Activated naive CD4-positive, alpha-beta T cell treated with anti-CD3 and anti-CD28 coated beads, Interleukin-2, amount 10 ng/mL, durations not matched to agents 7 days and 5 days (primary cell): ENCODE measurements at regions not wholly inside any gene's neighbourhood (a gene's known extent, or its start where the extent isn't known, plus 50 kb on each side); places are given as distances from the start of the nearest gene placed in this dataset.

Experiments used
- CTCF ChIA-PET: fragments of 350-600 bp; sonication (Branson Sonifier 250); formaldehyde crosslinking; loops from one replicate; lab custom pipeline; 2021; ENCODE audit warnings: antibody characterized with exemption; lab: Charles Lee
- DNase-seq: peaks from one replicate; pipeline ENCODE4 v3.0.0-alpha.2; 2020
- H3K27ac Mint-ChIP-seq: one replicate; pipeline ENCODE4 v1.8.0; 2021; ENCODE audit warnings: mild to moderate bottlenecking, moderate library complexity, mixed read lengths
- H3K27me3 Mint-ChIP-seq: one replicate; pipeline ENCODE4 v1.8.0; 2021; ENCODE audit warnings: mild to moderate bottlenecking, mixed read lengths
- H3K36me3 Mint-ChIP-seq: one replicate; pipeline ENCODE4 v1.8.0; 2021; ENCODE audit warnings: mixed read lengths
- H3K4me1 Mint-ChIP-seq: one replicate; pipeline ENCODE4 v1.8.0; 2021; ENCODE audit warnings: mixed read lengths
- H3K4me3 Mint-ChIP-seq: one replicate; pipeline ENCODE4 v1.8.0; 2021; ENCODE audit warnings: mild to moderate bottlenecking, moderate library complexity, mixed read lengths
- H3K9me3 Mint-ChIP-seq: one replicate; pipeline ENCODE4 v1.8.0; 2021; ENCODE audit warnings: mixed read lengths

DNA sequence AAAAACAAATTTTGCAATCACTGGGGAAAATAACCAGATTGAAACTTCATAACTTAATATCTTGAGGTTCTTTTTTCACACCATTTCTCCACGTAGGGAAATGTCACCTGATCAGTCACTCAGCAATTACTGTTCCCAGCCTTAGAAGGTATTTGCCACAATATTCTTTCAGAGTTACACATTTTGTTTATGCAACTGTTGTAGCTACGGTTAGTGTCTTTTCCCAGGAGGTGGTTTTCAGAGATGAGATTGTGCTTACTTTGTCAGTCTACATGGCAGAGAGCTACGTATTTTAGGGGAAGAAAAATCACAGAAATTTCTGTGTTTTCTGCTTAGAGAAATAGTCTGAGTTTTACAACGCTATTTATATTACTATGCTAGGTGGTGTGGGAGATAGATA, 792.8 kb upstream of the B3GALT2 start:
- no peak overlapping the region for H3K27ac Mint-ChIP-seq

DNA sequence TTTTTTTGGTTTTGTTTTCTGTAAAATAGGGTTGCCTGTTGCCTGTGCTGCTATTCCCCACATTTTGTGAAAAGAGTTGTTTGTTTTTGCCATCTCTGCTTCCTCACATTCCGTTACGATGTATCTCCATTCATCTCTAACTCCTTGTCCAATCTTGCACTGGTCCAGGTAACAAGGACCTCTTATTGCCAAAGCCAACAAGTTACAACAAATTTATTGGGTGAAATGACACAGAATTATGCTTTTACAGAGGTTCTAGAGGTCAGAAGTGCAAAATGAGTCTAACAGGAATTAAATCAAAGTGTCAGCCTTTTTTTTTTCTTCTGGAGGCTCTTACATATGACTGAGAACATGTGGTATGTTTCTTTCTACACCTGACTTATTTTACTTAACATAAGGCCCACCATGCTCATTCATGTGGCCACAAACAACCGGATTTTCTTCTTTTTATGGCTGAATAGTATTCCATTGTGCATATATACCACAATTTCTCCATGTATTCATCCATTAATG, 787.9 kb upstream of the B3GALT2 start:
- Mint-ChIP-seq H3K27ac (no peak overlapping the region), H3K4me3 (no peak overlapping the region), H3K9me3 (no peaks in the 10 kb centered on the region), H3K27me3 (no peaks in the 10 kb centered on the region), H3K4me1 (no peaks in the 10 kb centered on the region), H3K36me3 (no peaks in the 10 kb centered on the region)
- CTCF ChIA-PET = no interaction called here
- DNase-seq = no peak

More for the DNA sequence above, 792.8 kb upstream of the B3GALT2 start:
- no peak overlapping the region for H3K4me3 Mint-ChIP-seq
- CTCF ChIA-PET = no interaction called here
- no peak for DNase-seq
- no peaks in the 10 kb centered on the region for H3K27me3 Mint-ChIP-seq
- no peaks in the 10 kb centered on the region for H3K36me3 Mint-ChIP-seq
- H3K9me3 Mint-ChIP-seq = no peaks in the 10 kb centered on the region
- H3K4me1 Mint-ChIP-seq = no peaks in the 10 kb centered on the region

DNA sequence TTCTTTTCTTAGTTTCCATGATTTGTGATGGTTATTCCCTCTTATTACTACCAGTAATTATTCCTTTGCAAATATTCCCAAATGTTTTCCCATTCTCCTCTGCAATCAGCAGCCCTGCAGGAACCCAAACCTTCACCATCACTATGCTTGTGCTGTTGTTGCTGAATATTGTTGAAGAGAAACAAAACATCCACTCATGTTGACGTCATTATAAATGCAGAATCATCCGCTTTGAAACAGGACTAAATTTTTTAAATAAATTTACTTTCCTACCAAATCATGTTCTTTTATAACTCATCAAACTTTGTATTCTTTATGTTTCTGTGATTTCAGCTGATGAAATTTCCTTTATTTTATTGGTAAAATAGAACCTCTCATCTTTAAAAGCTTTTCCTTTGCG, 787.0 kb upstream of the B3GALT2 start:
- Mint-ChIP-seq H3K27ac (no peak overlapping the region), H3K27me3 (no peaks in the 10 kb centered on the region), H3K9me3 (no peaks in the 10 kb centered on the region), H3K4me3 (no peak overlapping the region), H3K36me3 (no peaks in the 10 kb centered on the region), H3K4me1 (no peaks in the 10 kb centered on the region)
- DNase-seq = no peak
- CTCF ChIA-PET = no interaction called here

DNA sequence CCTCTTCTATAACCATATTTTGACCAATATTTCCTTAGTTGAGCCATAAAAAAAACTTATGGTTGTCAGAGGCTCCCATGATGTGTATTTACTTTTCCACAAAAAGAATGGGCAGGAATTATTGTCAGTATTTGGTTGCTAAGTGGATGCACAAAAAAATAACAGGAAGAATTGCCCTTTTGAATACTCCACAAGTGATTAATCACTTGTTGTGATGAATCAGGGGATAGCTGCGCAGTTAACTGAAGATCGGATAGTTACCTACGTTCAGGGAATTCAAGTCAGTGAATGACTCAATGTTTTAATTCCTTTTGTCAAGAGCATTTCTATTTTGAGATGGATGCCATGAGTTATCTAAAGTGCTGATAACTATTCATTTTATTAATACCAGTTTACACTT, 785.2 kb upstream of the B3GALT2 start:
- DNase-seq = no peak
- H3K9me3 Mint-ChIP-seq = no peaks in the 10 kb centered on the region
- H3K36me3 Mint-ChIP-seq = no peaks in the 10 kb centered on the region
- no peak overlapping the region for H3K4me3 Mint-ChIP-seq
- no peaks in the 10 kb centered on the region for H3K27me3 Mint-ChIP-seq
- CTCF ChIA-PET = no interaction called here
- no peak overlapping the region for H3K27ac Mint-ChIP-seq
- H3K4me1 Mint-ChIP-seq = no peaks in the 10 kb centered on the region

DNA sequence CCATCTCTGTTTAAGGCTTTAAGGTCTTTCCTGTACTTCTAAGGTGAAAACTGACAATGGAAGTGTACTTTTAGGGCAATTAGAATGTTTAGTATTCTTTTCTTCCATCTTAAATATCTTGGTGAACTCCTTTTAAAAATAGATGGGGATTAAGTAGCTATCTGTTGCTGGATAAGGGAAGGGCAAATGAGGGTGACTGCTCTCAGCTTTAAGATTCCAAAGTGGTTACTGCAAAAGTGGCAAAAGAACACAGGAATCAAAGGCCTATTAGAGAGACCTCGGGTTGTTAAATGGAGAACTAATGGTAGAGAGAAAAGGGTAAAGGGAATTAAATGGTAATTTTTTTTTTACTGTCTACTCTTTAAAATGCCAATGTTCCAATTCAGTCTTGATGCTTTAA, 774.1 kb upstream of the B3GALT2 start:
- Mint-ChIP-seq H3K9me3 (no peaks in the 10 kb centered on the region), H3K4me3 (no peak overlapping the region), H3K36me3 (no peaks in the 10 kb centered on the region), H3K4me1 (no peaks in the 10 kb centered on the region), H3K27ac (no peak overlapping the region), H3K27me3 (no peaks in the 10 kb centered on the region)
- CTCF ChIA-PET = no interaction called here
- no peak for DNase-seq

DNA sequence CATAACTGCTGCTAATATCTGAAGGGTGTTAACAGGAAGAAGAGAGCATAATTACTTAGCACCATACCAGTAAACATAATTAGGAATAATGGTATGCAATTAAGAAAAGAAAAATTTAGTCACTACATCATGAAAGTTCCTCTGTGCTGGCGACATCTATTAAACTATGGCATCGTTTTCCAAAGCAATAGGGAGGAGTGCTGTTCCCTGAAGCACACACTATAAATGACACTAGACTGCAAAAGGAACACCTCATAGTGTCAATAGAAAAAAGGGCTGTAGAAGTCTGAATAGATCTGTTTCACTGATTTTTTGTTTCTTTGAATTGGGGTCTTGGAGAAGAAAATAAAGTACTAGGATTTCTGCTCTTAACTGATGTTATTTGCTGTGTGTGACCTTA, 773.6 kb upstream of the B3GALT2 start:
- H3K4me1 Mint-ChIP-seq = no peaks in the 10 kb centered on the region

DNA sequence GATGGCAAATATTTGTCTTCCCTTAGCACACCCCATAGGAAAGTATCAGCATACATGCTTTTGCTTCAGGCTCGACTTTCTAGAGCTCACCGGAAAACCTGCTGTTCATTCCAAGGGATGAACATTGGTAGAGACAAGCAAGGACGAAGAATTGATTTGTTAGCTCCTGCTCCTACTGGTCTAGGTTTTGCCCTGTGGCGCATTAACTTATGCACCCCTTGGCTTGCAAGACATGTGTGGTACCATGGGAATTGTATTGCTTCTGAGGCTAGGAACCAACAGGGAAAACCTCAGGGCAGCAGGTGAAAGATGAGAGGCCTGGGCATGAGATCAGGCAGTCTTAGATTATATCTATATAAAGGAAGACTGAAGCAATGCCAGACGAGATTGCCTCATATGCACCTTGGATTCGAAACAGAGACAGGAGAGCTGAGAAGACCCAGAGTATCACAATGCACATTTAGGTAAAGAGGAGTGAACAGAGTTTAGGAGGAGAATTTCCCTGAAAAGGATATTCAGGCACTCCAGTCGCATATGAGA, 771.2 kb upstream of the B3GALT2 start:
- Mint-ChIP-seq H3K4me3 (no peak overlapping the region), H3K4me1 (no peaks in the 10 kb centered on the region), H3K27ac (no peak overlapping the region), H3K9me3 (no peaks in the 10 kb centered on the region), H3K27me3 (no peaks in the 10 kb centered on the region), H3K36me3 (no peaks in the 10 kb centered on the region)
- DNase-seq = no peak
- CTCF ChIA-PET = no interaction called here

More for the DNA sequence above, 773.6 kb upstream of the B3GALT2 start:
- CTCF ChIA-PET = no interaction called here
- H3K36me3 Mint-ChIP-seq = no peaks in the 10 kb centered on the region
- H3K9me3 Mint-ChIP-seq = no peaks in the 10 kb centered on the region
- H3K4me3 Mint-ChIP-seq = no peak overlapping the region
- no peak overlapping the region for H3K27ac Mint-ChIP-seq
- DNase-seq = no peak
- no peaks in the 10 kb centered on the region for H3K27me3 Mint-ChIP-seq

DNA sequence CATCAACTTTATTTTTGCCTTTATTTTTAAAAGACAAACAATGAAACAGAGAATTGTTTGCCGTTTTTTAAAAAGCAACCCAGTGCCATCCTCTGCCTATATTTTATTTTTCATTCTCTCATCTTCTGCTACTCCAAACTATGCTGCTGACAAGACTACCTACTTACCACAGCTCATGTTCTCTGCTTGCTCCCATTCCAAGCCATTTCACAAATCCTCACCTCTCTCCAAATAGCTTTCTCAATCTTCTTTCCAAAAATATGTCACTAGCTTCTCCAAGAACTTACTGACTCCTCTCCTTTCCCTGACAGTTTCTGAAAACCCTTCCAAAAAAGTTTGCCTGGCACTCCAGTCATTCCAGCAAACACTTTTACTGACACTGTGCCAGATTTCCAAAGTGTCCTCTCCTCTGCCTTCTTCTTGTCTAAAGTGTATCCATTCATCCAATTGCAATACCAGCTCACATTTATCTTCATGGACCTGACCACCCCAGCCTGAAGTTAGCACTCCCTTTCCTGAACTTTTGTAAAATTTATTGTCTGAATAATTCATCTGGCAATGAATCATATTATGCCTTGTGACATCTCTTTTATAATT, 766.5 kb upstream of the B3GALT2 start:
- Mint-ChIP-seq H3K9me3 (no peaks in the 10 kb centered on the region), H3K4me1 (no peaks in the 10 kb centered on the region), H3K27me3 (no peaks in the 10 kb centered on the region), H3K4me3 (no peak overlapping the region), H3K27ac (no peak overlapping the region), H3K36me3 (no peaks in the 10 kb centered on the region)
- DNase-seq = no peak
- CTCF ChIA-PET = no interaction called here

DNA sequence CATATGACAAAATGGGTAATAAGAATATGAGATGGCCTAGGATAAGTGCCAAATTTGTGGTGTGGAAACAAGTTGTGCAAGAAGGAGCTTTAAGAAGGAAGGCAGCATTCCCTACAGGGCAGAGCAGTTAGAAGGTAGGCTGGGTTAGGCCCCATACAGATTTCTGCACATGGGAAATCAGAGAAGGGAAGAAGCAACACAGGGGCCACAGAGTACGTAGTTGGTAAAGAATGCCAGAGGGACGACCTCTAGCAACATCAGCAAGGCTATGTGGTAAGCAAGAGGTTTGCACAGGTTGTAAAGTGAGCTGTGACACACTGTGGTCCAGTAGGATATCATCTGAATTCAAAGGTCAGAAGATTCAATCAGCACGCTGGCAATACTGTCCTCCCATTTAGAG, 765.6 kb upstream of the B3GALT2 start:
- Mint-ChIP-seq H3K36me3 (no peaks in the 10 kb centered on the region), H3K27ac (no peak overlapping the region), H3K27me3 (no peaks in the 10 kb centered on the region), H3K4me3 (no peak overlapping the region), H3K4me1 (no peaks in the 10 kb centered on the region), H3K9me3 (no peaks in the 10 kb centered on the region)
- no peak for DNase-seq
- CTCF ChIA-PET = no interaction called here

DNA sequence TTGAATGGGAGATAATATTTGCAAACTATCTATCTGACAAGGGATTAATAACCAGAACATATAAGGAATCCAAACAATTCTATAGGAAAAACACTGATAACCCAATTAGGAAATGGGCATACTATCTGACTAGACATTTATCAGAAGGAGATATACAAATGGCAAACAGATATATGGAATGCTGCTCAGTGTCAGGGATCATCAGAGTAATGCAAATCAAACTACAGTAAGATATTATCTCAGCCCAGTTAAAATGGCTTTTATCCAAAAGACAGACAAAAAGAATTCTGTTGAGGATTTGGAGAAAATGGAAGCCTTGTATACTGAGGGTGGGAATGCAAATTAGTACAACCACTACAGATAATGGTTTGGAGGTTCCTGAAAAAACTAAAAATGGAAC, 758.0 kb upstream of the B3GALT2 start:
- Mint-ChIP-seq H3K36me3 (no peaks in the 10 kb centered on the region), H3K27ac (no peak overlapping the region), H3K9me3 (no peaks in the 10 kb centered on the region), H3K27me3 (no peaks in the 10 kb centered on the region), H3K4me1 (no peaks in the 10 kb centered on the region), H3K4me3 (no peak overlapping the region)
- DNase-seq = no peak
- CTCF ChIA-PET = no interaction called here

DNA sequence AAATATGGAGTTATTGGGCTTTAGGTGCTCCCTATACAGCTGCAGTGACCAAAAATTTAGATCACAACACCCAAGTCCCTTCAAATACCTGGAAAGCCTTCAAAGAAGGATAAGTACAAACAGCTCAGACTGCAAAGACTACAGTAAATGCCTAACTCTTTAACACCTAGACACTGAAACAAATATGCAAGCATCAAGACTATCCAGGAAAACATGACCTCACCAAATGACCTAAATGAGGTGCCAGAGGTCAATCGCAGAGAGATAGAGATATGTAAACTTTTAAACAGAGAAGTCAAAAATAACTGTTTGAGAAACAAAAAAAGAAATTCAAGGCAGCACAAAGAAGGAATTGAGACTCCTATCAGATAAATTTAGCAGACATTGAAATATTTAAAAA, 753.8 kb upstream of the B3GALT2 start:
- peaks cover 2% of the 10 kb centered on the region for H3K9me3 Mint-ChIP-seq
- H3K36me3 Mint-ChIP-seq = no peaks in the 10 kb centered on the region
- no peak for DNase-seq
- no peaks in the 10 kb centered on the region for H3K27me3 Mint-ChIP-seq
- CTCF ChIA-PET = no interaction called here
- H3K4me1 Mint-ChIP-seq = no peaks in the 10 kb centered on the region
- H3K27ac Mint-ChIP-seq = no peak overlapping the region
- no peak overlapping the region for H3K4me3 Mint-ChIP-seq

DNA sequence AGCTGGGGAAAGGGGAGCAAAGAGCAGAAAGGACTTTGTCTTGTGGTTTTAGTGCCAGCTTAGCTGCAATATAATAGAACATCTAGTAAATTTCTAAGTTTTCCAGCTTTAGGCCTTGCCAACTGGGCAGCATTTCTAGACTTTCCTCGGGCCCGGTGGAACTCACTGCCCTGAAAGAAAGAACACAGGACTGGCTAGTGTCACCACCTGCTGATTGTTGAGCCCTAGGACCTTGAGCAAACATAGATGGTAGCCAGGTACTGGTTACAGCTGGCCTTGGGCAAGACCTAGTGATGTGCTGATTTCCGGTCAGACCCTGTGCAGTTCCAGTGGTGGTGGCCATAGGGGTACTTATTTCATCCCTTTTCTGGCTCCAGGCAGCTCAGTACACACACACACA, 753.2 kb upstream of the B3GALT2 start:
- CTCF ChIA-PET = no interaction called here

DNA sequence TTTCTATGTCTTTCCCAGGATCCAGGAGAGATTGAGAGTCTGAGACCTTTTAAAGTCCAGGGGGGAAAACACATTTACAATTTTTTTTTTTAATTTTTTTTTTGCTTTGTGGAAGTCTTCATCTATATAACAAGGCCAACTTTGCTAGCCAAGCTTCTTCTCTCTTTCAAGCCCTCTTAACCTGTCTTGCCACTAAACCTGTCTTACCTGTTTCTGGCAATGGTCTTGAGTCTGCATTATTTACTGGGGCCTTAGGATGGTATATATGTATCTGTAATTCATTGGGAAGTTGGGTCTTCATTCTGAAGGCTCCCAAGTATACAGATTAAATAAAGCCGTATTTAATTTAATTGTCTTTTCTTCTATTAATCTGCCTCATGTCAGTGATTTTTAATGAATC, 750.9 kb upstream of the B3GALT2 start:
- Mint-ChIP-seq H3K4me1 (no peaks in the 10 kb centered on the region), H3K9me3 (peaks cover 2% of the 10 kb centered on the region), H3K27me3 (no peaks in the 10 kb centered on the region), H3K4me3 (no peak overlapping the region), H3K27ac (no peak overlapping the region), H3K36me3 (no peaks in the 10 kb centered on the region)
- CTCF ChIA-PET = no interaction called here
- no peak for DNase-seq

More for the DNA sequence above, 753.2 kb upstream of the B3GALT2 start:
- H3K27ac Mint-ChIP-seq = no peak overlapping the region
- H3K4me1 Mint-ChIP-seq = no peaks in the 10 kb centered on the region
- no peak overlapping the region for H3K4me3 Mint-ChIP-seq
- DNase-seq = no peak
- H3K27me3 Mint-ChIP-seq = no peaks in the 10 kb centered on the region
- H3K9me3 Mint-ChIP-seq = peaks cover 2% of the 10 kb centered on the region
- no peaks in the 10 kb centered on the region for H3K36me3 Mint-ChIP-seq

DNA sequence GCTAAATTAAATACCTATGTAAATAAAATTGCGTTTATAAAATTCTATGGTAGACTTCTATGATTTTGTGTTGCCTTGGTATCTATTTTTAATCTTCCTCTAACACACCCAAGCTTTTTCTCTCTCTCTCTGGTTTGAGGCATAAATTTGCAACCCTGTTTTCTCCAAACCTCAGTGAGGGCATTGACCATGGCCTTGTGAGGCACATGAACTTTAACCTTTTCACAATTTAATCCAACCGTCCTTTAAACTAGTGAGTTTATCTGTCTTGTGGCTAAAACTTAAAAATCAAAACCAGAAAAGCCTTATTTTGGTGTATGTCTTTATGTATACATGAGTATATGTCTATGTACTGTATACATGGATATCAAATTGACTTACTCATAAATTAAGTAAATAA, 746.6 kb upstream of the B3GALT2 start:
- Mint-ChIP-seq H3K4me1 (no peaks in the 10 kb centered on the region), H3K36me3 (no peaks in the 10 kb centered on the region), H3K4me3 (no peak overlapping the region), H3K27me3 (no peaks in the 10 kb centered on the region), H3K9me3 (peaks cover 2% of the 10 kb centered on the region), H3K27ac (no peak overlapping the region)
- CTCF ChIA-PET = no interaction called here
- DNase-seq = no peak

DNA sequence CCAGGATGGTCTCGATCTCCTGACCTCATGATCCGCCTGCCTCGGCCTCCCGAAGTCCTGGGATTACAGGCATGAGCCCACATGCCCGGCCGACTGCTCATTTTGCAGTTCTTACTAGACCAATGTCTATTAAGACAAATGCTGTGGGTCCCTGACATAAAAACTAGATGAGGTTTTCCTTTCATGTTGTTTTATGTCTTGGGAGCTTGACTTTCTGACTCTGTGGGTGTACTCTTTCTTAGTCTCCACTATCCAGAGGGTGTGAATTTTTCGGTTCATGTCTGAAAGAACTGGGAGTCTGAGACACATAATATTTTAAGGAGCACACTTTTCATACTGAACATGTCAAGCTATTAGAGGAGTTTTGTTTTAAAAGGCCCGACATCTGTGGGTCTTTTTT, 744.9 kb upstream of the B3GALT2 start:
- H3K4me3 Mint-ChIP-seq = no peak overlapping the region
- no peak overlapping the region for H3K27ac Mint-ChIP-seq
- CTCF ChIA-PET = no interaction called here
- no peaks in the 10 kb centered on the region for H3K36me3 Mint-ChIP-seq
- no peaks in the 10 kb centered on the region for H3K4me1 Mint-ChIP-seq
- DNase-seq = no peak
- H3K9me3 Mint-ChIP-seq = peaks cover 7% of the 10 kb centered on the region
- H3K27me3 Mint-ChIP-seq = no peaks in the 10 kb centered on the region
